Right ventricle myocardium superior (tissue), 1 donor: ENCODE measurements at regions not wholly inside any gene's neighbourhood (a gene's known extent, or its start where the extent isn't known, plus 50 kb on each side); places are given as distances from the start of the nearest gene placed in this dataset.

Experiments
- ATAC-seq: fragments of 200-7000 bp; cut with Tn5 transposase; one replicate; pipeline ENCODE4 v1.9.1; 2020; ENCODE audit warnings: mild to moderate bottlenecking; ENCODE audit not compliant: poor library complexity
- DNase-seq: peaks from one replicate; pipeline ENCODE4 v3.0.0-alpha.2; 2020
- intact Hi-C: fragments of 100-400 bp; cut with DNase I; formaldehyde crosslinking; loops from one replicate; pipeline ENCODE4 v1.11.2; 2022
- donor health status: DM: no; HTN: yes; CAD: no; lungs with severe emphysema.

DNA sequence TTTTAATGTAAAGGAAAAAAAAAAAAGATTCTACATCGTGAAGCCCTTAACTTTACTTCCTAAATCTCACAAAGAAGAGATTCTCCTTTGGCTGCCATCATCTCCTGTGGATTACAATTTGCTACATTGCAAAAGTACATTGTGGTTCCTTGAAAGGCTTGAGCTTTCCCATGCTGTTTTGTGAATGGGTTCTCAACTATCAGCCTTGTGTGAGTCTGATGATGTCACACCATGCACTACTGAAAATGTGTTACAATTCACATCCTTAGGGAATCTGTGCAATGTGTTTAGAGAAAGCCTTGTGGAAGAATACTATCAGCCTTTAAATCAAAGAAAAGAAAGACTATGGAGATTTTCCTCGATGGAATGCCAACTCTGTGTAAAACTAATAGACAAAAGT lies 510.0 kb upstream of the ALCAM start:
- no peak for DNase-seq
- intact Hi-C loops: no loop called here

DNA sequence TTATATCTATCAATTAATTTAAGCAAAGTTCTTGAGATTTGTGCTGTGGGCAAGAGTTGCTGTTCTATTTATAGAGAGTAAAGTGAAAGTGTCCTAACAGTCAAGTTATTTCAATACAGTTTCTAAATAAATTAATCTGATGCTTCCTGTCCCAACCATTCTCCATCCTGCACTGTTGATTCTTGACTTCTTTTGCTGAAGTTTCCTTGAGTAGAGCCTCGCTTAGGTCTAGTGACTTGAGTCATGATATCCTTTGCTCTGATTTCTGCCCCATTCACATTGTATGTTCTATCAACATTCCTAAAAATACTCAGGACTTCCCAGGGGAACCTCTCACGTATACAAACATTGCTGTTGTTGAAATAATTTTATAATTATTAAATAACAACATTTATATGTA lies 498.4 kb upstream of the ALCAM start:
- intact Hi-C loops: no loop called here
- ATAC-seq (no peak), DNase-seq (no peak)

More for the DNA sequence above, 510.0 kb upstream of the ALCAM start:
- no peak for ATAC-seq

DNA sequence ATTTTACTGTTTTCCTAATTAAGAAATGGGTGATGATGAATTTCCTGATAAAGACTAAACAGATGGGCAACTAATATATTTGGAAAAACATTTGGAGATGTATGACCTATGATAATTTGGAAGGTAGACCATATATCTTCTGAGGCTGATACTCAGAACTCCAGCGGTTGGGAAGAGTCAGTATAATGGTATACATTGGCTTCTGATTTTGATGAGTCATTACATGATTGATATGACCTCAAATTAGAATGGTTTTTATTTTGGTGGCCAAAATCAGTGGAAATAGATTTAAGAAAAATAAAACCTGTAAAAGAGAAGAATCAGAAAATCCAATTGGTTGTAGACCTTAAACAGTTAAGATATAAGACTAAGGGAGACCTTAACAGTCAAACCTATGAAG lies 496.4 kb upstream of the ALCAM start:
- intact Hi-C loops: no loop called here
- ATAC-seq: no peak
- DNase-seq: no peak

DNA sequence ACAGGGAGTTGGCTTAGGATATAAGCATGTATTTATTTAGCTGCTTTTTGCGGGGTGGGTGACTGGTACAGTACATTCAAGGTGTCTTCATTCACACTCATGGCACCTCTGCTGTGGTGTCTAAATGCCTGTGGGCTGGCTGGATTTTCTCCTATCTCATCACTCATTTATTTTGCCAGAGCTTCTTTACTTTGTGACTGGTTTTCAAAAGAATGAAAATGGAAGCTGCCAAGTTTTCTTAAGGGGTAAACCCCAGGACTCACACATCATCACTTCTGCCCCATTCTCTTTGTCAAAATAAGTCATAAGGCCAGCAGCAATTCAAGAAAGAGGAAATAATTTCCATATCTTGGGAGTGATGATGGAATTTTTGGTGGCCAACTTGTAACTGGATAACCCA lies 493.4 kb upstream of the ALCAM start:
- DNase-seq (no peak), ATAC-seq (no peak)
- intact Hi-C loops: no loop called here

DNA sequence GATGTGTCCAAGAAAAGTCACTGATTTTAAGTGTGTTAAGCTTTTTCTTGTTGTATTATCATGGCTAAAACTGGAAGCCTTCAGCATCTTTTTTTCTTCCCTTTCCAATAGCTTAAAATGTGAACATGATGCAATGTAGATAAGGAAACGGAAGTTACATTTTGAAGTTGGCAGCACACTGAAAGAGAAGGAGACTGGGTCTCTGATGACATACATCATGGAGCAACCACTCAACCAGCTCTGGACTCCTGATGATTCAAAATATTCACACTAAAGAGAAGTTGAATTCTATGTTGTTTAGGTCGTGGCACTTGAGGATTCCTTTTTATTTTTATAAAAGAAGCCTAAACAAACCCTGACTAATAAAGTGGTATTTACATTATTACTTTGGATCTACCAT lies 488.3 kb upstream of the ALCAM start:
- DNase-seq (no peak), ATAC-seq (no peak)
- intact Hi-C loops: no loop called here

DNA sequence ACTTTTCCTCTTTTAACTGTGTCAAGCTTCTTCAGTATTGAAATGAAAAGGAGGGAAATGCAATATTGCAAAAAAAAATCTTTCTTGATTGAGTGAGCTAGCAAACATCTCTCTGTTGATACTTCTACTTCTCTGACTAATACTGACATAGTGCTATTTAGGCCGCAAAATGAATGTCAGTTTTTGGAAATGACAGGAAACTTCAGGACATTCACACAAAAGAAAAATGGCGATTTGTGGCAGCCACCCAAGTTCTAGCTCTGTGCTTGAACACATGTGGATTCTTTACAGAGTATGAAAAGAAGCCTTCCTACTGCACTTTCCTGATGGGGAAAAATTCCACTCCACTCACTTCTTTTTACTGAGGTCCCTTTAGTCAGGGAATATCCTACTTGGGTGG lies 486.8 kb upstream of the ALCAM start:
- ATAC-seq (no peak), DNase-seq (no peak)
- intact Hi-C loops: no loop called here

DNA sequence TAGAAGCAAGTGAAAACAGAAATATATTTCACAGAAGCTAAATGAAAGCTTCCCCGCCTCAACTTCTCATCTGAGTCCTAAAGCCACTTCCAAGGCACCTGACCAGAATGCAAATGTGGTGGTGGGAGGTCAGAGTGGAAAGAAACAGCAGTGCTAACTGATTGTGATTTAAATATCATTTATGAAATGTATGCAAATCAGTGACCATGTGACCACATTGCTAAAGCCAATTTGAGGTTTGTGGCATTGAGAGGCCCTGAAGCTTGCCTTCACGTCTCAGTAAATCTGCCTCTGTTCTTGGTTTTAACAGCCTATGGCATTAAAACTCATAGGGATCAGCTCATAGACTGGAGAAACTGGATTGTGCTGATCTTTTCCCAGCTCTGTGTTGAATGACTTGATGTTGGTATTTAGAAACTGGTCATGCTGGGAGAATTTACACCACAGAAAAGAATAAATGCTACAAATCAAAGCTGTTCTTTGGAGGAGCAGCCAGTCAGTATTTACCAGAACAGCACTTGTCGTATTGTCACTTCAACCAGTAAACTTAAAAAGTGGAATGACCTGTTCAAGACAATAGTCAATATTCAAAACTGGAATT lies 481.4 kb upstream of the ALCAM start:
- ATAC-seq (no peak), DNase-seq (no peak)
- intact Hi-C loops: no loop called here

DNA sequence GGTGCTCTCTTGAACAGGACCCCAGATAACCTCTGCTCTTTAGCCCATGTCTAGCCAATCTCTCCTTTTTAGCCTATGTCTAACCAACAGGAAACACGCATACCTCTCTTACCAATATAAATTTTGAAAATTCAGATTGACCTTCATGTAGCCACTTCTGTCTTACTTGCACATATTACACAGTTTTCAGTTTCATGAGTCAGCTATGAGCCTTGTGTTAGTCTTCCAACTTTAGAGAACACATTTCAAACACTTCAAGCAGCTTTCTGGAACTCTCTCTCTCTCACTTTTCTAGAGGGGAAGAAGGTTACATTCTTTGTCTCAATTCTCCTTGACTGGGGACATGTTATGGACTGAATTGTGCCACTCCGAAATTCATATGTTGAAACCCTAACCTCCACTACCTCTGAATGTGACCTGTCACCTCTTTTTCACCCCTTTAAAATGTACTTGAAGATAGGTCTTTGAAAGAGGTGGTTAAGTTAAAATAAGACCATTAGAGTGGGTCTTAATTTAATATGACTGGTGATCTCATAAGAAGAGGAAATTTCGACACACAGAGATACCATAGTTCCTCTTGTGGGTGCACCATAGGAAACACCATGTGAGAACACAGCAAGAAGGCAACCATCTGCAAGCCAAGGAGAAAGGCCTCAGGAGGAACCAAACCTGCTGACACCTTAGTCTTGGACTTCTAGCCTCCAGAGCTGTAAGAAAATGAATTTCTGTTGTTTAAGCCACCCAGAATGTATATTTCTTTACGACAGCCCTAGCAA lies 480.3 kb upstream of the ALCAM start:
- intact Hi-C loops: no loop called here

DNA sequence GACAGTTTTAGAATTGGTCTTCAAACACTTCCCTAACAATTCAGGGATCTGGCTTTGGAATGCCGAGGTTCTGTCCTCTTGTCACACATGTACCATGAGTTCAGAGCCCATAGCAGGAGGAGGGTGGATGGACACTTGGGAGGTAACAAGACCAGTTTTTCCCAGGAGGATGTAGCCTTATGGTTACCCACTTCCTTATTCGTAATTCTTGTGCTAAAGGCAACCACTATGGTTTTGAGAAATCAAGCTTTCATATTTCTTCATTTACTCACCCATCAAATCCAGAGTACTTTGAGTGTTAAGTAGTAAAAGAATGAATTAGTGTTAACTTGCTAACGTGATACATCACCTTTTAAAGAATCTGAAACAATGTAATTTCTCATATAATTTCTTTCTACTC lies 479.6 kb upstream of the ALCAM start:
- DNase-seq: no peak
- intact Hi-C loops: no loop called here
- ATAC-seq: no peak

More for the DNA sequence above, 480.3 kb upstream of the ALCAM start:
- DNase-seq (no peak), ATAC-seq (no peak)

DNA sequence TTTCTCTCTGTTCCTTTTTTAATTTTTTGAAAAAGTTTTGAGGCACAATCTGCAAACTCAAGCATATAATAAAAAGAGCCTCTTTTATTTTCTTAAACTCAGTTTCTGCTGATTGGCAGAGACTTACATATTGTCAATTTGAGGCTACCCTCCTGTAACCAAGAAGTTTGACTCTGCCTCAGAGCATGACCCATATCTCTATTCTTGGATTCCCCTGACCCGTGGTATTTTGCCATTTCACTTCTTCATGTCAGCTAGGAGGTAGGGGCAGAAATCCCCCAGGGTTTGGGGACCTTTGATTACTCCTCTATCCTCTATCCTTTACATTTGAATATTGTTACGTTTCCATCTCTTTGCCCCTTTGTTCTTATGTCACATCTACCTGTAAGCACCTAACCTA lies 479.1 kb upstream of the ALCAM start:
- no peak for ATAC-seq
- intact Hi-C loops: no loop called here
- DNase-seq: no peak

DNA sequence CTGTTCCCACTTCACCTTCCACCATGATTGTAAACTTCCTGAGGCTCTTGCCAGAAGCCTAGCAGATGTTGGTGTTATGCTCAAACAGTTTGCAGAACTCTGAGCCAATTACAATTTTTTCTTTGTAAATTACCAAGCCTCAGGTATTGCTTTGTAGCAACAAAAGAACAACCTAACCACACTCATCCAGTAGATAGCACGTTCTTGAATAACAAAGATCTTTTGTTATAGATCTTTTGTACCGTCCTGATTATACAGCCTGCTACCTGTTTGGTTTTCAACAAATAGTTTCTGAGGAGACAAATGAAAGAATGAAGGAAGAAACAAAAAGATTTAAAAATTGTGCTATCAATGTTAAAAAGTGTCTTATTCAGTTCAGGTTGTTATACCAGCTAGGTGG lies 474.7 kb upstream of the ALCAM start:
- intact Hi-C loops: no loop called here
- no peak for DNase-seq
- ATAC-seq: no peak

DNA sequence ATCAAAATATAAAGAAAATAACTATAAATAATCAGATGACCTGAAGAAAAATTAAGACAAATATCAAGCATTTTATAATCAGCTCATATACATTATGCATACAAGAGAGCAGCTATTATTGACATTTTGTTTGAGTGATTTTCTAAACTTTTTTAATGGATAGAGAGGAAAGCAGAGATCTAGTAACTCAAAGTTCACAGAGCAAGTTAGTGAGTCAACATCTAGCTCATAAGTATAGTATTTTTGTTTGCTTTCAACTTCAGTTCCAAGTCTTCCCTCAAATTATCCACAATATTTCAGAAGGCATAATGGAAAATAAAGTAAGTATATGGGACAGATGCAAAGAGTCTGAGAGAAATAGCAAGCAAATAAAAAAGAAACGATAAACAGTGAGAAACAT lies 470.1 kb upstream of the ALCAM start:
- intact Hi-C loops: no loop called here
- no peak for DNase-seq
- no peak for ATAC-seq

DNA sequence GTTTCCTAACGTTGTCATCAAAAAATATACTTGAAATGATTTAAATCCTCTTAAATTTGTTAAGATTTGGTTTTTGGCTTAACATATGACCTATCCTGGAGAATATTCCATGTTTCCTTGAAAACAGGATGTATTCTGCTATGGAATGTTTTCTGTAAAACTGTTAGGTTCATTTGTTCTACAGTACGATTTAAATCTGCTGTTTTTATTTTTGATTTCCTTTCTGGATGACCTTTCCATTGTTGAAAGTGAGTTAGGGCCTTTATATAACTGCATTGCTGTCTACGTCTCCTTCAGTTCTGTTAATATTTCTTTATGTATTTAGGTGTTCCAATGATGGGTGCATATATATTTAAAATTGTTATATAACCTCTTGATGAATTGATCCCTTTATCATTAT lies 465.3 kb upstream of the ALCAM start:
- ATAC-seq: no peak
- no peak for DNase-seq
- intact Hi-C loops: no loop called here

DNA sequence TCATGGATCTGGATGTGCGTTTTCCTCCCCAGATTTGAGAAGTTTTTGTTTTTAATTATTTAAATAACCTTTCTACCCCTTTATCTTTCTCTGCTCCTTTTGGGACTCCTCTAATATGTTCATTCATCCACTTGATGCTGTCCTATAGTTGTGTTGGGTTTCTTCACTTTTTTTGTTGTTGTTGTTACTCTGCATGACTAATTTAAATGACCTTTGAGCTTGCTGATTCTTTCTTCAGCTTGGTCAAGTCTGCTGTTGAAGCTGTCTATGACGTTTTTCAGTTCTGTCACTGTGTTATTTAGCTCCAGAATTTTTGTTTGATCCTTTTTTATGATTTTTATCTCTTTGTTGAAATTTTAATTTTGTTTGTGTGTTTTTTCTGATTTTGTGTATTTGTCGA lies 463.6 kb upstream of the ALCAM start:
- DNase-seq (no peak), ATAC-seq (no peak)
- intact Hi-C loops: no loop called here

DNA sequence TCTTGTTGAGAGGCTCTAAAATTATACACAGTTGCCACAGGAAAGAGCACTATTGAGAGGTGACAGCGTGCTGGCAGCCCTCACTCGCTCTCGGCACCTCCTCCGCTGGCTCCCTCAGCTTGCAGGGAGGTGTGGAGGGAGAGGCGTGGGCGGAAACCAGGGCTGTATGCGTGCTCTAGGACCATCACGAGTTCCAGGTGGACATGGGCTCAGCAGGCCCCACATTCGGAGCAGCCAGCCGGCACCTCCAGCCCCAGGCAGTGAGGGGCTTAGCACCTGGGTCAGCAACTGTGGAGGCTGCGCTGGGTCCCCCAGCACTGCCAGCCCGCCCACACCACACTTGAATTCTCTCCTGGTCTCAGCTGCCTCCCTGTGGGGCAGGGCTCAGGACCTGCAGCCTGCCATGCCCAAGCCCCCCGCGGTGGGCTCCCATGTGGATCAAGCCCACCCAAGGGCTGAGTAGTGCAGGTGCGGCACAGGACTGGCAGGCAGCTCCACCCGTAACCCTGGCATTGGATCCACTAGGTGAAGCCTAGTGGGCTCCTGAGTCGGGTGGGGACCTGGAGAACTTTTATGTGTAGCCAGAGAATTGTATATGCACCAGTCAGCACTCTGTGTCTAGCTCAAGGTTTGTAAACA lies 460.6 kb upstream of the ALCAM start:
- intact Hi-C loops: no loop called here

DNA sequence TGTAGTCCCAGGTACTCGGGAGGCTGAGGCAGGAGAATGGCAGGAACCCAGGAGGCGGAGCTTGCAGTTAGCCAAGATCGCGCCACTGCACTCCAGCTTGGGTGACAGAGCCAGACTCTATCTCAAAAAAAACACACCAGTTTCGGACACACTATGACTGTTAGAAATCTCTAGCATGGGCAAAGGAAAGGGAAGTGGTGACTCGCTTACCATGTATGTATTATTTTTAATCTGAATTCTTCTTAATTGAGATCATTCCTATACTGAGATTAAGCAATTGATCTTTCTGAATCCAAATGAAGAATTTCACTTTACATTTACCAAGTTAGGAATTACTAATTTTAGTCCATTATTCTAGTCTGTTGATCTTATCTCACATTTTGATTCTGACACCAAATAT lies 459.2 kb upstream of the ALCAM start:
- intact Hi-C loops: no loop called here
- ATAC-seq (no peak), DNase-seq (no peak)

More for the DNA sequence above, 460.6 kb upstream of the ALCAM start:
- ATAC-seq: peak; percentile 99
- peak; percentile 75 for DNase-seq

DNA sequence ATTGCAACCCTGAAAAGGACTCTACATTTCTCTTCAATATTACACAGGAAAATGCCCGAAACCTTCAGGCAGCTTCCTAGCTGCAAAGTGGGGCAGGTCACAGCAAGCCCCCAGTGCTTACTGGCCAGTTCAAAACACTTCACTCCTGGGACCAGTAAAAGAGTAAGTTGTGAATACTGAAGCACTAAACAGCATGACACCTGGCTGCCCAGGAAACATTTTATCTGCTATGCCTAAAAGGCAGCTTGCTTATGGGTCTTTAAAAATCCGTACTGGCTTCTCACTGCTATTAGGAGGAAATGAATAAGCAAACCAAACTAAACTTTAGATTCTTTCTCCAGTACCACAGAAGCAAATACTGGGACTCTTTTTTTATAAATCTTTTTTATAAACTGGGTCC lies 457.9 kb upstream of the ALCAM start:
- no peak for ATAC-seq
- no peak for DNase-seq
- intact Hi-C loops: no loop called here

DNA sequence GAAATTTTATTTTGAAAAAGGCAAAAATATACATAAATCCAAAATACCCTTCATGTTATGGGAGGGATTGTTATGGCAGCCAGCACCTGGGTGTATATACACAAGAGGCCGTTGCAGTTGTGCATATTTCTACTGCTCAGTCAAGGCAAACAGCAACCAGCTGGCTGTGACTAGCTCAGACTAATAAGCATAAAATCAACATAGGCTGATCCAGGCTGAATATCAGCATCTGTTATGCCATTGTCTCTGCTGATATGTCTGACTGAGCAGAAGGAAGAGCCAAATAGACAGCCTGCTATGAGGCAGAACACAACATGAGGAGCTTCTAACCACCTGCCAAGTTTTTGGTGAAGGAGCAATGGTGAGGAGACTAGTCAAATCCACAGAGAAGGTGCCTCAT lies 457.5 kb upstream of the ALCAM start:
- no peak for DNase-seq
- ATAC-seq: no peak
- intact Hi-C loops: no loop called here

DNA sequence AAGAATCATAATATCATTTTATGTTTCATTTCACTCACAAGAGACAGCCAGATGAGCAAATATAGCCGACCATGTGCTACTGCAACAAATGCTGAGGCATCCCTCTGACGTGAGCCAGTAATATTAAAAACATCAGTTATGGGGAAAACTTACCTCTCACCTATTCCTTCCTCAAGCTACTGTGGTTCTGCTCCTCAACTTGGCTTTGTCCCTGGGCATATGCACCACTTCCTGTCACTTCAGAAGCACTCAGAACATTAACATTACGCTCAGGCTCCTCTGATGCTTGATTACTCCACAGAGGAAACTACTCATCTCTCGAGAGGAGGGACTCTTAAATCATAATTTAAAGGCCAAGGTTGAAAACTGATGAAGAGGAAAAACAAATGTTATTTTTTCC lies 457.0 kb upstream of the ALCAM start:
- ATAC-seq (no peak), DNase-seq (no peak)
- intact Hi-C loops: no loop called here

DNA sequence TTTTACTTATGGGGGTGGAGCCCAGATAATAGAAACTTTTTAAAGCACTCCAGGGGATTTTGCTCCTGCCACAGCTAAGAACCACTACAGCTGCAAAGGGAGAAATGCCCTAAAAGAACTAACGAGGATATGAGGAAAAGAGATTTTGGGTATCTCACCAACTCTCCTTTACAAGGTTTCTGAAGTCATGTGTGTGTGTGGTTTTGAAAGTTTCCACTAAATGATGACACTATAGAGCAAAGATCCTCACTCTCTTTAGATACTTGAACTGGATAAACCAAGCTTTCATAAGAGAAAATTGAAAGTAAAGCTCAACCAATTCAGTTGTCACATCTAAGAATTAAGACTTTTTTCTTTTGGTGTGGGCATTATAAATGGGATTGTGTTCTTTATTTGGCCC lies 455.3 kb upstream of the ALCAM start:
- DNase-seq (no peak), ATAC-seq (no peak)
- intact Hi-C loops: no loop called here
